ENCODE measurements at regions not wholly inside any gene's neighbourhood (a gene's known extent, or its start where the extent isn't known, plus 50 kb on each side); places are given as distances from the start of the nearest gene placed in this dataset.

- Mint-ChIP-seq H3K4me3 (no peak overlapping the region), H3K4me1 (peaks cover 11% of the 10 kb centered on the region), H3K27me3 (ENCODE audit: insufficient read depth, low read depth, poor library complexity) (peaks cover 2% of the 10 kb centered on the region), H3K27ac (no peak overlapping the region), H3K36me3 (ENCODE audit: low read depth) (0 out of 3 replicates have a peak, but pooled peaks cover 5% of the 10 kb centered on the region), H3K9me3 (peaks cover 5% of the 10 kb centered on the region; the same call in 1 of the 3 replicates)
- Histone ChIP-seq H3K9me2 (ENCODE audit: insufficient read depth) (peaks cover 12% of the 10 kb centered on the region; the same call in 1 of the 2 replicates), H3F3A (replicated peaks; ENCODE audit: low read depth) (no peaks in the 10 kb centered on the region), H4K20me1 (replicated peaks; ENCODE audit: insufficient read depth) (no peaks in the 10 kb centered on the region; the same call in 1 of the 2 replicates), H3K4me3 (no peak overlapping the region), H3K27ac (ENCODE audit: low read depth) (no peak overlapping the region), H3K4me2 (no peak overlapping the region), H3K4me1 (ENCODE audit: insufficient read depth) (no peaks in the 10 kb centered on the region), H3K36me3 (ENCODE audit: insufficient read depth) (no peaks in the 10 kb centered on the region), H3K27me3 (ENCODE audit: insufficient read depth) (no peaks in the 10 kb centered on the region), H3K79me2 (replicated peaks; ENCODE audit: insufficient read depth) (no peaks in the 10 kb centered on the region), H2AFZ (no peak overlapping the region)
- ATAC-seq = no peak
- no peak for DNase-seq (ENCODE audit: low spot score)
- TF ChIP-seq REST (IDR thresholded peaks at IDR 0.05; ENCODE audit: unreplicated experiment) (no peak), ZNF114 (CRISPR knock-in tag; IDR thresholded peaks at IDR 0.05) (no peak), ZNF331 (CRISPR knock-in tag; IDR thresholded peaks at IDR 0.05; ENCODE audit: low read depth) (no peak), STAT1 (IDR thresholded peaks at IDR 0.05; ENCODE audit: unreplicated experiment) (no peak), CREB1 (CRISPR knock-in tag; IDR thresholded peaks at IDR 0.05; ENCODE audit: low read depth) (no peak), EZH2 (IDR thresholded peaks at IDR 0.05; ENCODE audit: low read depth, unreplicated experiment) (no peak), POLR2AphosphoS5 (IDR thresholded peaks at IDR 0.05; ENCODE audit: low read depth) (no peak), EZH2phosphoT487 (IDR thresholded peaks at IDR 0.05; ENCODE audit: unreplicated experiment) (no peak), ZNF462 (CRISPR knock-in tag; IDR thresholded peaks at IDR 0.05) (no peak), CTCF (conservative IDR thresholded peaks at IDR 0.05; ENCODE audit: low read depth in 2 of 2) (no peak), NANOG (IDR thresholded peaks at IDR 0.05; ENCODE audit: borderline replicate concordance) (no peak), JUNB (IDR thresholded peaks at IDR 0.05; ENCODE audit: unreplicated experiment) (no peak), ETS1 (IDR thresholded peaks at IDR 0.05) (no peak)
Measured at GRCh38 chr20:10921491-10922010, 247.8 kb upstream of the JAG1 start.

Data from GM23338 (cell line).